ENCODE measurements at regions not wholly inside any gene's neighbourhood (a gene's known extent, or its start where the extent isn't known, plus 50 kb on each side); places are given as distances from the start of the nearest gene placed in this dataset.

DNA sequence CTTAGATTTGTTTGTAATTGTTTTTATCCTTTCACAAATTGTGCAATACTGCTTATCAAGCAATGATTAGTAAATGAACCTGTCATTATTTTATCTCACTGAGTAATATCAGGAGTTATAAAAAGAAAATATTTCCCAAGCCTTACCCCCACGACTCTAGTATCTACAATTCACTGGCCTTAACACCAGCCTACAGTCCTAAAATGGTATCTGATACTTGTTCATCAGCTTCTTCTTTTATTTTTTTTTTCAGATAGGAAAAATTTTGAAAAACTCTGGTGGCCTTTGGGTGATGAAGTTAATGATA lies 160.8 kb upstream of the FOXA2 start:
- TF ChIP-seq, protein P1, sequence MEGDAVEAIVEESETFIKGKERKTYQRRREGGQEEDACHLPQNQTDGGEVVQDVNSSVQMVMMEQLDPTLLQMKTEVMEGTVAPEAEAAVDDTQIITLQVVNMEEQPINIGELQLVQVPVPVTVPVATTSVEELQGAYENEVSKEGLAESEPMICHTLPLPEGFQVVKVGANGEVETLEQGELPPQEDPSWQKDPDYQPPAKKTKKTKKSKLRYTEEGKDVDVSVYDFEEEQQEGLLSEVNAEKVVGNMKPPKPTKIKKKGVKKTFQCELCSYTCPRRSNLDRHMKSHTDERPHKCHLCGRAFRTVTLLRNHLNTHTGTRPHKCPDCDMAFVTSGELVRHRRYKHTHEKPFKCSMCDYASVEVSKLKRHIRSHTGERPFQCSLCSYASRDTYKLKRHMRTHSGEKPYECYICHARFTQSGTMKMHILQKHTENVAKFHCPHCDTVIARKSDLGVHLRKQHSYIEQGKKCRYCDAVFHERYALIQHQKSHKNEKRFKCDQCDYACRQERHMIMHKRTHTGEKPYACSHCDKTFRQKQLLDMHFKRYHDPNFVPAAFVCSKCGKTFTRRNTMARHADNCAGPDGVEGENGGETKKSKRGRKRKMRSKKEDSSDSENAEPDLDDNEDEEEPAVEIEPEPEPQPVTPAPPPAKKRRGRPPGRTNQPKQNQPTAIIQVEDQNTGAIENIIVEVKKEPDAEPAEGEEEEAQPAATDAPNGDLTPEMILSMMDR (IDR thresholded peaks at IDR 0.05): no peak
- TF ChIP-seq EZH2 (IDR thresholded peaks at IDR 0.05) (no peak), EZH2phosphoT487 (IDR thresholded peaks at IDR 0.05) (no peak)
